ENCODE measurements at regions not wholly inside any gene's neighbourhood (a gene's known extent, or its start where the extent isn't known, plus 50 kb on each side); places are given as distances from the start of the nearest gene placed in this dataset.

DNA sequence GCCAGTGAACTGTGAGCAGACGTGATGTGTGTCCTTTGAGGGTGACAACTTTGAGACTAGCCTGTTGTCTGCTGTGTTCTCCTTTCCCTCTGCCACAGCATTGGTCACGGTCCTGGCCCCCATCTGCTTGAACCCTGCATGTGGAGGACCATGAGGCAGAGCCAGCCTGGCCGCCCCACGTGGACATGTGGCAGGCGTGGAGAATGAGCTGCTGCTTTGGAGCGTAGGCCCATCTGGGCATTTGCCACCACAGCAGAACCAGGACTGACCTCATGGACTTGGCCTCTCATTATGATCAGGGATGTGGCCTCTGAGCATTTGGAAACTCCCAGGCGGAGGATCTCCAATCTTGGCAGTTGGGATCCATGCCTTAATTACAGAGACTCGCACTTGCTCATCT lies 448.5 kb downstream of the TCERG1L start:
- no TSS peak for BruUV-seq (replicated peaks)
- no peak for DNase-seq (ENCODE audit: low spot score)
- Histone ChIP-seq H3K4me3 (ENCODE audit: low read depth, low read length, poor library complexity, severe bottlenecking) (no peak overlapping the region), H3K4me1 (ENCODE audit: insufficient read depth, low read length, poor library complexity, severe bottlenecking) (no peaks in the 10 kb centered on the region), H3K27ac (ENCODE audit: low read depth, low read length, poor library complexity, severe bottlenecking) (no peak overlapping the region), H3K79me2 (ENCODE audit: insufficient read depth, low read depth, low read length) (no peaks in the 10 kb centered on the region), H3K9me2 (ENCODE audit: insufficient read depth, low read length) (no peaks in the 10 kb centered on the region), H2AFZ (ENCODE audit: low read length) (no peak overlapping the region), H3K36me3 (ENCODE audit: insufficient read depth, low read length) (no peaks in the 10 kb centered on the region), H3K4me2 (ENCODE audit: low read length) (no peak overlapping the region), H4K20me1 (ENCODE audit: insufficient read depth, low read length) (no peaks in the 10 kb centered on the region), H3K9me3 (ENCODE audit: low read length) (no peaks in the 10 kb centered on the region)
- intact Hi-C loops (cut with micrococcal nuclease; ENCODE audit: unreplicated experiment): no loop called here
- CTCF ChIA-PET (ENCODE audit: unreplicated experiment): no interaction called here
- no peak for TF ChIP-seq EZH2phosphoT487 (IDR thresholded peaks at IDR 0.05; ENCODE audit: borderline replicate concordance, low read depth, low read length)
- TF ChIP-seq, protein P1, sequence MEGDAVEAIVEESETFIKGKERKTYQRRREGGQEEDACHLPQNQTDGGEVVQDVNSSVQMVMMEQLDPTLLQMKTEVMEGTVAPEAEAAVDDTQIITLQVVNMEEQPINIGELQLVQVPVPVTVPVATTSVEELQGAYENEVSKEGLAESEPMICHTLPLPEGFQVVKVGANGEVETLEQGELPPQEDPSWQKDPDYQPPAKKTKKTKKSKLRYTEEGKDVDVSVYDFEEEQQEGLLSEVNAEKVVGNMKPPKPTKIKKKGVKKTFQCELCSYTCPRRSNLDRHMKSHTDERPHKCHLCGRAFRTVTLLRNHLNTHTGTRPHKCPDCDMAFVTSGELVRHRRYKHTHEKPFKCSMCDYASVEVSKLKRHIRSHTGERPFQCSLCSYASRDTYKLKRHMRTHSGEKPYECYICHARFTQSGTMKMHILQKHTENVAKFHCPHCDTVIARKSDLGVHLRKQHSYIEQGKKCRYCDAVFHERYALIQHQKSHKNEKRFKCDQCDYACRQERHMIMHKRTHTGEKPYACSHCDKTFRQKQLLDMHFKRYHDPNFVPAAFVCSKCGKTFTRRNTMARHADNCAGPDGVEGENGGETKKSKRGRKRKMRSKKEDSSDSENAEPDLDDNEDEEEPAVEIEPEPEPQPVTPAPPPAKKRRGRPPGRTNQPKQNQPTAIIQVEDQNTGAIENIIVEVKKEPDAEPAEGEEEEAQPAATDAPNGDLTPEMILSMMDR (conservative IDR thresholded peaks at IDR 0.05; ENCODE audit: low read length): no peak
- POLR2A ChIA-PET: no interaction called here

DNA sequence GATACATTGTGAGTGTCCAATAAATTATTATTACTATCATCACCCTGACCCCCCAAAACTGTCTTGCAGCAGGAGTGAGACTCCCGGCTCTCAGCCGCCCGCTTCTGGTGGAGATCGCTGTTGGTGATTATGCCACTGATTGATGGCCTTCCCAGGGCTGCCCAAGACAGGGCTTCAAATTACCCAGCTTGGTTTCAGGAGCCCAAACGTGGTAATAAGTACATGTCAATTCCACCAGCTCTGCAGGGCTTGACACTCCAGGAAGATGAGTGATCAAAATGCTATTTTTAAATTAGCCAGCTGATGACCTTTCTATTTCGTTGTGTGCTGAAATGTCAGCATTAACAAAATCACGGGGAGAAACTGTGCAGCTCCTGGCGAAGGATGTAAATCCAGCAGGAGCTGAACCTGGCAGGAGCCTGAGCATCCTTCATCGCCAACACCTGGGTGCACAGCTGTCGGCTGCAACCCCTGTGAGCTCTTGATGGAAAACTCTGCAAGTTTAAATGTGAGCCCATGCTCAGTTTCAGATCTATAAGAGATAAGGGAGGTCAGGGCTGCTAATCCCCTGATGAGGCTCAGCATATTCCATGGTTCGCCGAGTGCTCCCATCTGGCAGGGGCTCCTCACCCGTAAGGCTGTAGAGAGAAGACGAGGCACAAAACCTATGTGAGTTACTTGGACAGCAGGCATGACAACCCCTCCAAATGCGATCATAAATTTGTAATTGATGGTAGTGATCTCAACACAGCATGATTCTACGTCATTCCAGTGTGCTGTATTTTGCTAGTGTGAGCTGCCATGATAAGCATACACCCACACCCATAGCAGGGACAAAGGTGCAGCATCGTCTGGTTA lies 446.3 kb downstream of the TCERG1L start:
- no TSS peak for BruUV-seq (replicated peaks)
- Histone ChIP-seq H3K4me2 (ENCODE audit: low read length) (no peak overlapping the region), H4K20me1 (ENCODE audit: insufficient read depth, low read length) (no peaks in the 10 kb centered on the region), H3K9me3 (ENCODE audit: low read length) (no peaks in the 10 kb centered on the region), H3K36me3 (ENCODE audit: insufficient read depth, low read length) (no peaks in the 10 kb centered on the region), H3K9me2 (ENCODE audit: insufficient read depth, low read length) (no peaks in the 10 kb centered on the region), H2AFZ (ENCODE audit: low read length) (no peak overlapping the region), H3K79me2 (ENCODE audit: insufficient read depth, low read depth, low read length) (no peaks in the 10 kb centered on the region), H3K4me1 (ENCODE audit: insufficient read depth, low read length, poor library complexity, severe bottlenecking) (no peaks in the 10 kb centered on the region), H3K27ac (ENCODE audit: low read depth, low read length, poor library complexity, severe bottlenecking) (no peak overlapping the region), H3K4me3 (ENCODE audit: low read depth, low read length, poor library complexity, severe bottlenecking) (no peak overlapping the region)
- TF ChIP-seq, protein P1 (conservative IDR thresholded peaks at IDR 0.05; ENCODE audit: low read length): no peak
- TF ChIP-seq EZH2phosphoT487 (IDR thresholded peaks at IDR 0.05; ENCODE audit: borderline replicate concordance, low read depth, low read length): no peak
- POLR2A ChIA-PET: no interaction called here
- DNase-seq (ENCODE audit: low spot score): no peak
- intact Hi-C loops (cut with micrococcal nuclease; ENCODE audit: unreplicated experiment): no loop called here
- CTCF ChIA-PET (ENCODE audit: unreplicated experiment): no interaction called here

DNA sequence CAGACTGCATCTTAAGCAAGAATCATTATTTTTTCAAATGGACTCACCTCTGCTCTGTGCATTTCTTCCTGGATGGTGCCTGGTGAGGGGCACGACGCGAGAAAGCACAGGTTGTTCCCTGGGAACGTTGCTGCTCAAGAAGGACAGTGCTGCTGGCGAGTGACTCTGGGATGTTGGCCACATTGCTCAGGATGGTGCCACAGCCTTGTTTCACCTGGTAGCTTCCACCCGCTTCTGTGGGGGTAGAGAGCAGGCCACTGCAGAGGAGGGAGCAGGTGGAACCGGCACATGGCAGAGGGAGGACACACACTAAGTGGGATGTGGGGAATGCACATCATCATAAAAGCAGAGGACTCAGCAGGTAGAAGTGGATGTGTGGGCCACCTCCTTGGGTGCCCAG lies 444.7 kb downstream of the TCERG1L start:
- DNase-seq (ENCODE audit: low spot score): no peak
- Histone ChIP-seq H3K27ac (ENCODE audit: low read depth, low read length, poor library complexity, severe bottlenecking) (no peak overlapping the region), H3K4me2 (ENCODE audit: low read length) (no peak overlapping the region), H3K4me1 (ENCODE audit: insufficient read depth, low read length, poor library complexity, severe bottlenecking) (no peaks in the 10 kb centered on the region), H3K4me3 (ENCODE audit: low read depth, low read length, poor library complexity, severe bottlenecking) (no peak overlapping the region), H3K9me2 (ENCODE audit: insufficient read depth, low read length) (no peaks in the 10 kb centered on the region), H4K20me1 (ENCODE audit: insufficient read depth, low read length) (no peaks in the 10 kb centered on the region), H3K36me3 (ENCODE audit: insufficient read depth, low read length) (no peaks in the 10 kb centered on the region), H3K9me3 (ENCODE audit: low read length) (no peaks in the 10 kb centered on the region), H3K79me2 (ENCODE audit: insufficient read depth, low read depth, low read length) (no peaks in the 10 kb centered on the region), H2AFZ (ENCODE audit: low read length) (no peak overlapping the region)
- ChIA-PET POLR2A (no interaction called here), CTCF (ENCODE audit: unreplicated experiment) (no interaction called here)
- intact Hi-C loops (cut with micrococcal nuclease; ENCODE audit: unreplicated experiment): no loop called here
- TF ChIP-seq, protein P1 (conservative IDR thresholded peaks at IDR 0.05; ENCODE audit: low read length): no peak
- TF ChIP-seq EZH2phosphoT487 (IDR thresholded peaks at IDR 0.05; ENCODE audit: borderline replicate concordance, low read depth, low read length): no peak
- BruUV-seq (replicated peaks): no TSS peak
